ENCODE measurements at regions not wholly inside any gene's neighbourhood (a gene's known extent, or its start where the extent isn't known, plus 50 kb on each side); places are given as distances from the start of the nearest gene placed in this dataset.

GRCh38 chr7:84447636-84448293, 253.2 kb upstream of the SEMA3A start:
- TF ChIP-seq ZBTB4 (CRISPR knock-in tag; IDR thresholded peaks at IDR 0.05) (no peak), CTCF (IDR thresholded peaks at IDR 0.05 in 2 of 3, conservative IDR thresholded peaks at IDR 0.05 in 1 of 3; ENCODE audit: control insufficient read depth in 2 of 3, extremely low read depth in 1 of 3, insufficient read depth in 1 of 3, low read depth in 3 of 3, low read length in 3 of 3) (no peak), SMAD1 (IDR thresholded peaks at IDR 0.05; ENCODE audit: low read depth, partially characterized antibody) (no peak), FOS (IDR thresholded peaks at IDR 0.05; ENCODE audit: borderline replicate concordance, extremely low read depth, insufficient read length) (no peak)

Data from GM12878 (cell line).